ENCODE measurements at regions not wholly inside any gene's neighbourhood (a gene's known extent, or its start where the extent isn't known, plus 50 kb on each side); places are given as distances from the start of the nearest gene placed in this dataset.
"Not testable (repeated sequence)": the region's sequence is repeated elsewhere in the genome, so short reads cannot be mapped to it uniquely, and the experiment has no call there.

GRCh38 chr3:89923921-89924610 lies 816.6 kb downstream of the EPHA3 start:
- DNase-seq (ENCODE audit: low spot score) (no peak), FAIRE-seq (no peak)

GRCh38 chr3:89925976-89926375 lies 818.6 kb downstream of the EPHA3 start:
- FAIRE-seq: no peak
- DNase-seq (ENCODE audit: low spot score): no peak

DNA sequence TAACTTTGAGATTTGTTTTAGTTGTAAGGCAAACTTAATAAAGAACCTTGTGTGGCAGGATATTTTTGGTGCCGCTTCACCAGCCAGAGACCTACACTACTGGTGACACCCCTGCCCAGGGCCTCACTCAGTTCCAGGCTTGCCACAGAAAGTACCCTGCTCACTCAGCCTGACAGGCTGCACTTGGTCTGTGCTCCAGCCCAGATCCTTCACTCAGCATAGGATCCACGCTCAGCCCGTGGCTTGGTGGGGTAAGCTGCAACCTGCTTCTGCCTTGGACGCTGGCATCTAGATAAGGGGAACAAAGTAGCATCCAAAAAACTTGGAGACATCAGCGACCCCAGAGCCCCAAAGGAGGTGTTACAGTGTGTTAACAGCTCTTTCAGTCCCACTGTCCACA lies 825.5 kb downstream of the EPHA3 start:
- no peak for FAIRE-seq

GRCh38 chr3:89944461-89944860 lies 837.0 kb downstream of the EPHA3 start:
- DNase-seq (ENCODE audit: low spot score); FAIRE-seq: not testable (repeated sequence)

More for the DNA sequence above, 825.5 kb downstream of the EPHA3 start:
- no peak for DNase-seq (ENCODE audit: low spot score)

- DNase-seq (ENCODE audit: low spot score) (no peak), FAIRE-seq (no peak)
These were observed 839.5 kb downstream of the EPHA3 start for GRCh38 chr3:89946884-89947283.

DNA sequence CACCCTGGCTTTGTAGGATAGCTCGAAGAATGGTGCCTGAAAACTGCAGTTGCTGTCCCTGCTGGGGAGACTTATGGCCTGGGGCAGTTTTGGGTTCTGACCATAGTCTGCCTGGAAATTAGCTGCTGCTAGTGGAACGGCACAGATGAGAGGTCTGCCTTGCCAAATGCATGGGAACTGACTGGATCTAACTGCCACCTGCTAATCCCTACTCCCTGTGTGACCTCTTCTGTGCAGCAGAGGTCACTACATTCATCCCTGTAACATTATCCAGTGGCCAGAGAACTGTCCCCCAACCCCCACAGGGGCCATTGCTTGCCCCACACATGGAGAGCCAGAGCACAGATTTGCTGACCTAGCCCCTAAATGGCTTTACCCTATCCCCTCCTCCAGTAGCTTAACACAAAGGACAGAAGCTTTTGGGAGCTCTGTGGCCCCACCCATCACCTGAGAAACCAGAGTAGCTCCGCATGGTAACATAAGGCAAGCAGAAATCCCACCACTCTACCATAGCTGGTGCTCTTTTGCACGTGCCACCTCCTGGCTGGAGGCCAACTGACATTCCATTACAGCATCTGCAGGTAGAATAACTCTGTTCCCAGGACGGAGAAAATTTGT lies 840.0 kb downstream of the EPHA3 start:
- FAIRE-seq: no peak
- no peak for DNase-seq (ENCODE audit: low spot score)

GRCh38 chr3:89948008-89948407 lies 840.6 kb downstream of the EPHA3 start:
- no peak for DNase-seq (ENCODE audit: low spot score)
- no peak for FAIRE-seq

DNA sequence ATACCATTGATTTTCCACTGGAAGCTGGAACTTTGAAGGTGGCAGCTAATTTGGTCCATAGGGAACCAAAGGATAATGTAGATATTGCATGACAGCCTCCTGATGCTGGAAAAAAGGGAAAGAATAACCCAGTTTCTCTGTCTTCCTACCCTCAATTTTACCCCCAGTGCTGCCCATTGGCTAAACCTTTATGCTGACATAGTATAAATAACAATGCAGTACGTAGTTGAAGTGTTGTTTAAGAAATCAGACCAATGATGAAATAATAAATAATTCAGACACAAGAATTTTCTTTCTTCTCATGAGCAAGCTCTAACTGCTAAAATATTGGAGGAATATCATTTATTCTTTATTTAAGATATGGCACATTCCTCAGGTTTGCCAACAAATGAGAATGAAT lies 843.4 kb downstream of the EPHA3 start:
- DNase-seq (ENCODE audit: low spot score) (no peak), FAIRE-seq (no peak)

DNA sequence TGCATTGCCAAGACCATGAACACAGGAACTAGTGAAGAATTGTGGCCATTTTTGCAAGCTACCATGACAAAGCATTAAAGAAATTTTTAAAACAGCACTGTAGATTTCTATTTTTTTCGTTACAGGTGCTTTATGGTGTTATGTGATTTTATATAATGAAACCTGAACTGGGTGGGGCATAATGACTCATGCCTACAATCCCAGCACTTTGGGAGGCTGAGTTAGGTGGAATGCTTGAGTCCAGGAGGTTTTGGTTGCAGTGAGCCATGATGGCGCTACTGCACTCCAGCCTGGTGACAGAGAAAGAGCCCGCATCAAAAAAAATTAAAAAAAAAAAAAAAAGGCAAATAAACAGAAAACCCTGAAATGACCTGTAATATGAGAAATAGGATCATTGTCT lies 846.7 kb downstream of the EPHA3 start:
- no peak for DNase-seq (ENCODE audit: low spot score)
- no peak for FAIRE-seq

- no peak for DNase-seq (ENCODE audit: low spot score)
- no peak for FAIRE-seq
These were observed 847.7 kb downstream of the EPHA3 start for GRCh38 chr3:89955156-89955555.

GRCh38 chr3:89957451-89957850 lies 850.0 kb downstream of the EPHA3 start:
- FAIRE-seq: no peak

GRCh38 chr3:89958163-89958562 lies 850.7 kb downstream of the EPHA3 start:
- not testable (repeated sequence) for DNase-seq (ENCODE audit: low spot score); FAIRE-seq

More at GRCh38 chr3:89957451-89957850, 850.0 kb downstream of the EPHA3 start:
- DNase-seq (ENCODE audit: low spot score): no peak

GRCh38 chr3:89964347-89964746 lies 856.9 kb downstream of the EPHA3 start:
- DNase-seq (ENCODE audit: low spot score) (no peak), FAIRE-seq (no peak)

DNA sequence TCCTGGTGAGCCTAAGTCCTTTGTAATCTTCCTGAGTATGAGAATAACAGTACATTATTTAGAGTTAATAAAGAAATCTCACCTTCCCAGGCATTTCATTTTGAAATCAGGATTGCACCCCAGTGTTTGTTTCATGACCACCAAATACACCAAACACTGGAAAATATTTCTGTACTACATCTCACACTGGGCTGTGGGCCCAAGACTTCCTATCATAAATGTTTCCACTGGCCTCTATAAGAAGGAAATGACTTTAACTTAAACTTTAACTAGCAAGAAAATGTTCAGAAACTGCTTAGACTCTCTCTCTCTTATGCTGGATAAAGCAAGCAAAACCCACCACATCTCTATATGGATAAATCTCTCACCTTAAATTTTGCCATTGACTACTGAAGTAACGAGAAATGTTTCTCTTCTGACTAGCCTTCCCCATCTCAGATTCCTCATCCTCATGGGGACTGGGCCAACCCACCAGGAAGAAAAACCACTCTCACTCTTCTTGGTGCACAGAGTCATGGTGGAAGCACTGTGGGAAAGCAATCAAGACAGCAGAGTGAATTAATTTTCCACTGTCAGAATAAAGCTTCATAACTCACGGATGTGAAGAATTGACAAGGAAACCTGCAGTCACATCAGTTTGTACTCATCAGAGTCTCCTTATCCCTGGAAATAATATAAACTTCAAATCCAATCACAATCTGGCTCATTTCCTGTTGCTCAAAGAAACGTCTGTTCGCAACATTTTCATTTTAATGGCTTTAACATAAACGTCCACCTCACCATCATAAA lies 859.6 kb downstream of the EPHA3 start:
- no peak for FAIRE-seq

GRCh38 chr3:89971329-89971728 lies 863.9 kb downstream of the EPHA3 start:
- DNase-seq (ENCODE audit: low spot score): no peak
- no peak for FAIRE-seq

More for the DNA sequence above, 859.6 kb downstream of the EPHA3 start:
- no peak for DNase-seq (ENCODE audit: low spot score)

- FAIRE-seq (no peak), DNase-seq (ENCODE audit: low spot score) (no peak)
These were observed 865.7 kb downstream of the EPHA3 start for GRCh38 chr3:89973156-89973555.

DNA sequence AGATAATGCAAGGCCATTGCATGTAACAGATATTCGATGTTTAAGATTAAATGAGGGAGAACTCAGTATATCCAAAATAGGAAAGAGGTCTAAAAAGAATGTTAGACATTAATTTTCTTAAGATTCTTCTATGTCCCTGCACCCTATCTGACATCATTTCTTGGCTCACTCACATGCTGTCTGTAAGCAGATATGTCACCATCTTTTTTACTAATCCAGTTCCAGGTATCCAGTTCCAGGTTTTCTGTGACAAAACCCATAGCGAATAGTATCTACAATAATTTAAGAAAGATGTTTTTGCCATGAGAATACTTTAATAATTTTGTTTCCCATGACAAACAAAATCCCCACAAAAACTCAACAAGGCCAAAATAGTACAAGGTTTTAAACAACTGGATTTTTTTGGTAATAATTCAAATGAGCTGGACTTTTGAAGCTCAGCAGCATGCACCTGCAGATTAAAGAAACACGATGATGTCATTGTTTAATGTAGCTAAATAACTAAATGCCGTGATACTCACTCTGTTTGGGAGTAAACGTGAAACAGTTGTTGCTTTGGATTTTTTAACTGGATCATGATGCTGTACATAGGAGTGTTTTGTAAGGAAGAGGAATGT lies 867.6 kb downstream of the EPHA3 start:
- FAIRE-seq (no peak), DNase-seq (ENCODE audit: low spot score) (no peak)

DNA sequence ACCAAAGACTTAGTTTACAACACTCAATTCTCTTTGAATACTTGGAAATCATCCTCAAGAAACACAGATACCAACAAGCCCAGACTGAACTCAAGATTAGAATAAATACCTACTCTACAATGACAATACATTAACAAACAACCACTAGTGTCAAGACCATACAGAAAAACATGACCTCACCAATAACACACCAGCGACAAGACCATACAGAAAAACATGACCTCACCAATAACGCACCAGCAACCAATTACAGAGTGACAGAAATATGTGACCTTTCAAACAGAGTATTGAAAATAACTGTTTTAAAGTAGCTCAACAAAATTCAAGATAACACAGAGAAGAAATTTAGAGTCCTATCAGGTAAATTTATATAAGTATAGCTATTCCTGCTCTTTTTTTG lies 876.0 kb downstream of the EPHA3 start:
- no peak for DNase-seq (ENCODE audit: low spot score)

DNA sequence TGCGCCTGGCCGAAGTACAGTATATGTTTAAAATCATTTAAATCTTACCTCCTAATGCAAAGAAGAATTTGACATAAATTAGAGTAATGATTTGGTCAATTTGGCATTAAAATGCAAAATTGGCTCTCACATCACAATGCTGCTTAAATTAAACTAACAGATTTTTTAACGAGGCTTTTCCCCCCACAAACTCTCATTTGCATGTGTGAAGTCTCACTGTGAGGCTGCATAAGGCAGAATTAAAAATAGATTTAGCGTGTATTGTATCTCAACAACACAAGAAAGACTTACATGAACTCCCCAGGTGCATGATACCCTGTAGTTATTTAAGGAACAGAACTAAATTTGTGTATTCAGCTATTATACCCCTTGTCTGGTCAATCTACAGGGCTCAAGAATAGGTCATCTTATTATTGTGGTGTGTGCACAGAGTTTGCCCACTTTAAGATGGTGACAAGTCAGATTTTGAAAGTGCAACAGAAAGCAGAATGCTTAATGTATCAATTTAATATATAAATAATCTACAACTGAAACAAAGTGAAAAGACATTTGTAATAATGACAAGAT lies 897.9 kb downstream of the EPHA3 start:
- FAIRE-seq: no peak
- DNase-seq (ENCODE audit: low spot score): no peak

More for the DNA sequence above, 876.0 kb downstream of the EPHA3 start:
- FAIRE-seq: no peak

GRCh38 chr3:90007778-90008499 lies 900.5 kb downstream of the EPHA3 start:
- no peak for DNase-seq (ENCODE audit: low spot score)
- no peak for FAIRE-seq

DNA sequence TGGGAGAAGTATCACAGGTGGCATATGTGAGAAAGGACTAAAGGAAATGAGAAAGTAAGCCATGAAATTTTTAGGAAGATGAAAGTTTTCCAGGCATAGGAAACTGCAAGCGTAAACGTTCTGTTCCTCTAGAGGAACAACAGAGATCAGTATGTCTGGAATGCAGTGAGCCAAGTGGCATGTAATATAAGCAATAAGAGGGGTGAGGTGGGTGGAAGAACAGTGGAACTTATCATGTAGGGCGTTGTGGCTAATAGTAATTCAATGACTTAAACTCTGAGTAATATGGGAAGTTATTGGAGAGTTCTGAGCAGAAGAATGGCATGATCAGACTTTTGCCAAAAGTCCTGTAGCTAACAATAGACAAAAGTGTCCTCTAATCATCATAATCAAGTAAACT lies 902.9 kb downstream of the EPHA3 start:
- FAIRE-seq: no peak

More for the DNA sequence above, 902.9 kb downstream of the EPHA3 start:
- no peak for DNase-seq (ENCODE audit: low spot score)

Data from RCC 7860 (cell line).